ENCODE measurements at regions not wholly inside any gene's neighbourhood (a gene's known extent, or its start where the extent isn't known, plus 50 kb on each side); places are given as distances from the start of the nearest gene placed in this dataset.
"Not testable (repeated sequence)": the region's sequence is repeated elsewhere in the genome, so short reads cannot be mapped to it uniquely, and the experiment has no call there.

DNA sequence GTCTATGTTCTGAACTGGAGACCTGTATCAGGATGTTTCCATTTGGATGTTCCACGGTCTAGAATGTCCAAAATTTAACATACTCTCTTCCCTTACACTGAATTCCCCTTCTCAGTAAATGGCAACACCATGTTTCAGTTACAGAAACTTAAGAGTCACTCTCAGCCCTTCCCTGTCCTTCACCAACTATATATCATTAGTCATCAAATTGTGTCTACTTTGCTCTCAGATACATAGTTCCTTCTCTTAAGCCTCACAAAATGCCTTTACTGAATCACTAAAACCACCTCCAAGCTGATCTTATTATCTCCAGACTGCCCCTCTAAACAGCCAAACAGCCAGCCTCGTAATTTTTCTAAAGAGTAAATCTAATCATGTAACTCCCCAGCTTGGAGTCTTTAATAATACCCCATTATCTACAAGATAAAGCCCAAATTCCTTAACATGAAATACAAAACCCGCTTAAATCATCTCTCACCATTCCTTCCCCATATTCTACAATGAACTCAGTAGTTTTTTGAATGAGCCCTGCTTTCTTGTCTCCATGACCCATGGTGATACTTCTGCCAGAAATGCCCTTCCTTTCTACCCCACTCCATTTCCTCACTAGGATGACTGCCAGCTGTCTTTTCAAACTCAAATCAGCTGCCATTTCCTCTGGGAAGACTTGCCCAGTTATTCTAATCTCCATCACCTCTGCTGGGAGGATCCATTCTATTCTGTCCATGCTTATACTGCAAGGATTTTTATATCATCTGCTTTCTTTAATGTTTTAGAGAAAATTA is 102.7 kb upstream of the ARHGAP42 start:
- peak; percentile 41 for DNase-seq

DNA sequence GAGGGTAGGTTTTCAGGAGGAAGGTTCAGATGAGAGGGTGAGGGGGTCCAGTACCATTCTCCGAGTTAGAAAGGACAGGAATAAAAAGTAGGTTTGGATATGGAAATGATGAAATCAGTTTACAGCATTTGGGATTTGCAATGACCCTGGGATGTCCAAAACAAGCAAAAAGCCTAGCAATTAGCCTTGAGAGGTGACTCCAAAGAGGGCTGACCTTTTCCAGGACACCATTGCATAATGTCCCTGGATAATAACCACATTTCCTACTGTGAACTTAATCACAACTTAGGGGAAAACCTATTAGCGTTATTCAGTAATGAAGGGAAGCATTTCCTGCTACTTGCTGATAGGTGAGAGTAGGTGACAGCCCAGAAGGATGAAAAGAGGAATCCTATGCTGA is 101.4 kb upstream of the ARHGAP42 start:
- no peak for DNase-seq

DNA sequence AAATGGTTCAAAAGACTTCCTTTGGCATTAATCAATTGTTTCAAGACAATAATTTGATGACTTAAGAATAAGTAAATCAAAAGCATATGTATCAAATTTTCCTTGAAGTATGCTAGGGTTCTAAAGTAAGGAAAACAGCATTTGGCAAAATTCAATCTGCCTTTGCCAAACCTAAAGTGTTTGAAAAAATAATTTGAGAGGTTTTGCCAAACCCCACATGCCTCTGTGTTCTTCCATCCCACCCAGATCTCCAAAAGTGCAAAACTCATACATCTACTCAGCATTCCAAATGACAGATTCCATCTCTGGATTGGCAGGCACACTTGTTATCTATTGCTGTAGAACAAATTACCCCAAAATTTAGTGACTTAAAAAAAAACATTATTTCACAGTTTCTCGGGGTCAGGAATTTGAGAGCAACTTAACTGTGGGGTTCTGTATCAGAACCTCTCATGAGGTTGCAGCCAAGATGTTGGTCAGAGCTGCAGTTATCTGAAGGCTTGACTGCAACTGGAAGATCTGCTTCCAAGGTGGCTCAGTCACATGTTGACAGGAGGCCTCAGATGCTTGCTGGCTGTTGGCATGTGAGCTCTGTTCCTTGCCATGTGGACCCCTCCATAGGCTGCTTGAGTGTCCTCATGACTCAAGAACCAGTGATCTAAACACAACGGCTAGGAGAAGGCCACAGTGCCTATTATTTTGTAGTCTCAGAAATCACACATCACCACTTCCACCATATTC is 100.6 kb upstream of the ARHGAP42 start:
- DNase-seq, result no peak

DNA sequence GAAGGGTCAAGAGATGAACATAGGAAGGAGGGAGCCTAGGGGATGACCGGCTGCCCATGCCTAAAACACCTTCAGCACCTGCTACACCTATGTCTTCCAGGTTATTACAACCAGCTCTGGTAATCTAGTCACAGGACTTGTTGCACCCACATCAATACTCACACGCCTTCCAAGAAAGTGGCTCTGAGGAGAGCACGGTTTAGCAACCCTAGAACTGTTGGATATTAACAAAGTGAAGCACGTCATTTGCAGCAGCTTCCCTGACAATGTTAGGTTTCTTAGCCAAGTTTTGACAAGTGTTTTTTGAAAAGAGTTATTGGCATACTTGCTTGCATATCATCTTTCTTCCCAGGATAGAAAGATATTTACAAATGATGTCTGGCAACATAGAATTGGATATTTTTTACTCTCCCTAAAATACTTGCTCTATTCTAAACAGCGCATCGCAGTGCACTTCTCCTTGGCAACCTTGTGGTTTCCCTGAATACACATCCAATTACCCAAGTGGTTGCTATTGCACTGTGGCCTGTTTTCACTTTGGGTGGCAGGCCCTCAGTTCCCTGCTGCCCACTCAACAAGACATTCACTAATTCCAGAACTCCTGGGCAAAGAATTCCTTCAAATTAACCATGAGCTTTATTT is 94.3 kb upstream of the ARHGAP42 start:
- DNase-seq, result no peak

DNA sequence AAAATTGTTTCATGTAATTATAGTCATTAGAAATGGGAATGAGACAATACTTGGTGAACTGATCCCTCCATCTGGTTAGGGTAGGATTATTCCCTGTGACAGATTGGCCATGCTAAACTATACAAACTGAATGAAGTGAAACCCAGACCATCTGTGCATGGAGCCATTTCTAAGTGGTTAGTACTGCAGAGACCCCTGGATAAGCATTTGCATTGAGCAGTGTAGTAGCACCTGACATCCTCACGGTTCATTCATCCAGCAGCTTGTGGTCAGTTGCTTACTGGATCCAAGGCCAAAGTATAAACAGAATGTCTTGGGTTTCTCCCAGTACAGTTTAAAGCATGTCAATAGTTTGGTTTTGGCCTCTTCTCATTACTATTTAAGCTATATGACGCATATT is 93.8 kb upstream of the ARHGAP42 start:
- no peak for DNase-seq

DNA sequence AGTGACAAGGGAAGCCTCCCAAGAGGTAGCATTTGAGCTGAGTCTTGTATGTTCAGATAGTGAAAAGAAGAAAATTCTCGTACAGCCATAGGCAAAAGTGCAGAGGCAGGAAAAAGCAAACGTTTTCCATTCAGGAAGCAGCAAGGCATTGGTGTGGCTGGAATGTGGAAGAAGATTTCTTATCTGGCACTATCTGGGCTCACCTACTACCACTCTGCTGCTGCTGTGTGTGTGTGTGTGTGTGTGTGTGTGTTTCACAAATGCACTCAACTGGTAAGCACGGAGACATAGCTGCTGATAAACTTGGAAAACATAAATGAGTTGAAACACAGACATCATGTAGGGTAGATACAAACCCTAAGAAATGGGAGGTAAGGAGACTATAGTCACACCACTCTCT is 92.8 kb upstream of the ARHGAP42 start:
- DNase-seq, result no peak

DNA sequence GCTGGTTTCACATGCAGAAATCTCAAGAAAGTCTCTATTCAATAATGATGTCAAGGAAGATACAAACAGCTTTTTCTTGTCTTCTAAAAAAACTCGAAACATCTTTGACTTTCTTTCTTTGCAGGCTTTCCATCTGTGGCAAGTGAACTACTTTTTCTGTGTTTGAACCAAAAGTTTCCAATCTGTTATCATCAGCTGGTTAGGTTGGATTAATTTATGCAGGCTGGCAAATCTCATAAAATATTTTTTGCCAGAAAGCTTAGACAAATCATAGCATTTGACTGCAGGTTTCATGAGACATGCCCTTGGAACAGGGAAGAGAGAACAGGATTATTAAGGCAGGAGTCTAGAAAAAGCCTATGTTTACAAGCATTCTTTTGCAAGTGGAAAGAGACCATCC is 86.1 kb upstream of the ARHGAP42 start:
- no peak for DNase-seq

DNA sequence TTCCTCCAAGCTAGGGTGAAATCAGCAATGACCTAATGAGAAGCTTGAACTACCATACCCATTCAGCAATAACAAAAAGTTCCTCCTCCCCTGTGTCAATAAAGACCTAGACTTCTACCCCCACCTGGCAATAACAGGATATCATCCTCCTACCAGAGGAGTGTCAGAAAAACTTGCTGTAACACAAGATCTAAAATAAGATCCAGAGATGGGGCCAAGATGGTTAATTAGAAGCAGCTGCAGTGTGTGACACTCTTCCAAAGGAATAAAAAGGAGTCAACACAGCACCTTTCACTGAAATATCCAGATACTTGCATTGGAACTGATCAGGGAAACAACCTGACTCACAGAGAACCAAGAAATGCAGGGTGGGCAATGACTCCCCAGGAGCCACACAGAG is 84.4 kb upstream of the ARHGAP42 start:
- DNase-seq, result no peak

DNA sequence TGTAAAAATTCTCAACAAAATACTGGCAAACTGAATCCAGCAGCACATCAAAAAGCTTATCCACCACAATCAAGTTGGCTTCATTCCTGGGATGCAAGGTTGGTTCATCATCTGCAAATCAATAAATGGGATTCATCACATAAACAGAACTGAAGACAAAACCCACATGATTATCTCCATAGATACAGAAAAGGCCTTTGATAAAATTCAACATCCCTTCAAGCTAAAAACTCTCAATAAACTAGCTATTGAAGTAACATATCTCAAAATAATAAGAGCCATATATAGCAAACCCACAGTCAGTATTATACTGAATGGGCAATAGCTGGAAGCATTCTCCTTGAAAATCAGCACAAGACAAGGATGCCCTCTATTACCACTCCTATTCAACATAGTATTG is 79.3 kb upstream of the ARHGAP42 start:
- DNase-seq, result not testable (repeated sequence)

DNA sequence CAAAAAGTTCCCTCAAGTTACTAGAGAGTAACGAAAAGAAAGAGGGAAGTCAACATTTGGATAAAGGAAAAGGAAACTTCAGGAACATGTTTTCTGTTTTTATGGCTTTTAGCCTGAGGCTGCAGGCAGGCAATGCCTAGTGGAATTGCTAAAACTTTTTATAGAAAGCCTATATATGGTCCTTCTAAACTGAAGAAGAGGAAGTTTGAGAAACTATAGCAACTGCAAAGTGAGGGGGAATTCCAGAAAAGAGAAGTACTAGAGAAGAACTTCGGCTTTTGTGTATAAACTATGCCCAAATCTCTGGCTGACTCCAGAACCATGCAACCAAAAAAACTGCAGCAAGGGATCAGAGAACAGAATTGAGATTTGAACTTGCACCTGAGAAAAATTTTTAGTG is 74.3 kb upstream of the ARHGAP42 start:
- no peak for DNase-seq

DNA sequence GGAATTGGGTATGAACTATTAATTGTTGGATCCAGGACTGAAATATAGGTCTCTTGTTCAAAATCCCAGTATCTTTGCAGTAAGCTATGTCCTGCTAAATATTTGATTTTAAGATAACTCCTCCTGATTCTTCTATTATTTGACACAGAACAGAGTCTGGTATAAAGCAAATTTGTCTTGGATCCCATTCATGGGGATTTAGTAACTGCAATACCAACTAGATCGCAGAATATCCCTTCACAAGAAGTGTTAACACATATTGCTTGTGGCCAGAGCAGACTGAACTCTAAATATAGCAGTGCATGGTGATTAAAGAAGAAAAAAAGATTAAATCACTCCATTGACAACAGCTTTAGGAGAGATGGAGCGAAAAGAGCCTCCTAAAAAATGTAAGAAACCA is 68.2 kb upstream of the ARHGAP42 start:
- DNase-seq, result peak; percentile 4

DNA sequence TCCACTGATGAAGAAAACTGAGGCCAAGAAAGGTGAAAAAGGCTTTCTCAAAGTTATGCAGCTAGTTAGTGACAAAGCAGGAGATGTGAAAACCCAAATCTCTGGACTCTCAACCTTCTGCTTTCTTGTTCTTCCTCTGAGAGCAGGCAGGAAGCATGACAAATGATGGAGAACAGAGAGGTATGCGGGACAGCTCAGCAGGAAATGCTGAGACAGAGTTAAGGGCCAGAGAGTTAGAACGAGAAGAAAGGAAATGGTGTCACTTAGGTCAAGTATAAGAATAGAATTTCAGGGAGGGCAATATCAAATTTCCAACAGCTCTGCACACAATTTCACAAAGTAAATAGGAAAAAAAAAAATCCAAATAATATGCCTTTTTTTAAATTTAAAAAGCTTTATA is 67.6 kb upstream of the ARHGAP42 start:
- DNase-seq, result peak; percentile 73

DNA sequence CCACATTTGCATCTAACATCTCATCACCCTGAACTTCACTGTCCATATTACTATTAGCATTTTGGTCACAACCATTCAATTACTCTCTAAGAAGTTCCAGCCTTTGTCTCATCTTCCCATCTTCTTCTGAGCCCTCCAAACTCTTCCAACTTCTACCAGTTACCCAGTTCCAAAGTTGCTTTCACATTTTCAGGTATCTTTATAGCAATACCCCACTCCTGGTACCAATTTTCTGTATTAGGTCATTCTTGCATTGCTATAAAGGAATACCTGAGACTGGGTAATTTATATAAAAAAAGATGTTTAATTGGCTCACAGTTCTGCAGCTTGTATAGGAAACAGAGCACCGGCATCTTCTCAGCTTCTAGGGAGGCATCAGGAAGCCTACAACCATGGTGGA is 64.7 kb upstream of the ARHGAP42 start:
- DNase-seq, result no peak

DNA sequence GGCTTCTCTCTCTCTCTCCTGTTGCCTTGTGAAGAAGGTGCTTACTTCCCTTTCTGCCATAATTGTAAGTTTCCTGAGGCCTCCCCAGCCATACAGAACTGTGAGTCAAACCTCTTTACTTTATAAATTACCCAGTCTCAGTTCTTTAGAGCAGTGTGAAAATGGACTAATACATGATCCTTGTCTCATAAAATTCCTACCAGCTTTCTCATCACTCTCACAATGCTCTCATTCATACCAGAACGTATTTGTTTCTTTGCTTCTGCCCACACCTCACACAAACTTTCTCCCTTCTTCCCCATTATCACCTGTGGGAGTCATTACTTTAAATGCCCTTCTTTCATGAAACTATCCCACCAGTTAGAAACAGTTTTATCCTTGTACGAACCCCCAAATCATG is 62.7 kb upstream of the ARHGAP42 start:
- DNase-seq, result no peak

DNA sequence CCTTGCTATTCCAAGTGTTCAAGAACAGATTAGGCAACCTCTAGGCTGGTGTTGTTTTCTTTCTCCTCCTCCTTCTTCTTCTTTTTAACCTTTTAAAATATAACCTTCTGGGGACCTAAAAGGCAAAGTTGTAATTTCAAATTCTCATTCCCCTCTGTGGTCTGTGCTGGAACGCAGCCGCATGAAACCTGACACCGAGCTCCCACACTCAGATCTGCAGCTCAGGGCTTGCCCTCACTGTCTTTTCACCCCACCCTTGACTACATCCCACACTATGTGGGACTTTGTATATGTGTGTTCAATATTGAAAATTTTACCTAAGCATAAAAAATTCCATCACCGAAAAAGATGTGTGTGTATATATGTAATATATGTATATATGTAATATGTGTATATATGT is 62.0 kb upstream of the ARHGAP42 start:
- DNase-seq, result no peak

DNA sequence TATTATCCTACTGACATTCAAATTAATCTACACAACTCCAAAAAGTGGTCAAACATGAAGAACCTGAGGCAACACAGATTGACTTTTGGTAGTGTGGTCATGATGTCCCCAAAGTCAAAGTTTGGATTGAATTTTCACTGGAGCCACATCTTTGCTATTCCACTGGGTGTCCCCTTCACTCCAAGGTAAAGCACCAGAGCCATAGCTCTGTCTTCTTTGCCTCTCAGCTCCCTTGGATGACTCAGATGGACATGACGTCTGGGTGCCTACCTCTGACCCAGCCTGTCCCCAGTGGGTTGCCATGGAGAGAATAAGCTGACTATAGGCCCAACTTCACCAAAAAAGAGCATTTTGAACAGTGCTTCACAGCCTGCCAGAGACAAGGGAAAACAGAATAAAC is 57.4 kb upstream of the ARHGAP42 start:
- DNase-seq, result no peak

DNA sequence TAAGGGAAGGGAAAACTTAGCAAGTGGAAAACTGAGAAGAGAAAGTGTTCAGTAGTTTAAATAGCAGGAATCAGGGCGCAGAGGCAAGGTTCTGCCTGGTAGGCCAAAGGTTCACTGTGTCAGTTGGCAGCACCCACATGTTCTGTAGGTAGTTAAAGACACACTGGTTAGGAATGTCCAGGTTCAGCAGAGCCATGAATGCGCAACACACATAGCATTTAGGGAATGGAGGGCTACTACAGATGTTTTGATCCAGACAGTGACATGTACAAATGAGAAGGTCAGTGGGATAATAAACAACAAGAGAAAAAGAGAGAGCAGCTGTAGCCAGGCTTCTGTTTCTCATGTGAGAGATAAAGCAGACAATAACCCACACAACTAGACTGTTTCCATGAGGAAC is 56.2 kb upstream of the ARHGAP42 start:
- peak; percentile 14 for DNase-seq

DNA sequence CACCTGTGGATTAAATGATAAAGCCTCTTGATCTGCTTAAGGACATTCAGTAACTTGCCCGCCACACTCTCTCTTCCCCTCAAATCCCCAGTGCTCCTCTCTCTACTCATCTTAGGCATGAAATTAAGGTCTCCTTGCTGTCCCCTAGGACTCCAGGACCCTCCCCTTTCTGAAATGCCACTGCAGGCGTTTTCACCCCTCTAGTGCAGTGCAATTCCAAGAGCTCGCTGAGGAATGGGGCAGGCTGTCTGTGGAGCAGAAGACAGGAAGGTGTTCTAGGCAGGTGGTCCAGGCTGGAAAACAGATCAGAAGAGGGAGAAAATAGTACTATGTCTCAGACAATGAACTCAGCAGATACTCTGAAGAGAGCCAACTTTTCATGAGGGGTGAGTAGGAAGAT is 55.8 kb upstream of the ARHGAP42 start:
- DNase-seq, result no peak

DNA sequence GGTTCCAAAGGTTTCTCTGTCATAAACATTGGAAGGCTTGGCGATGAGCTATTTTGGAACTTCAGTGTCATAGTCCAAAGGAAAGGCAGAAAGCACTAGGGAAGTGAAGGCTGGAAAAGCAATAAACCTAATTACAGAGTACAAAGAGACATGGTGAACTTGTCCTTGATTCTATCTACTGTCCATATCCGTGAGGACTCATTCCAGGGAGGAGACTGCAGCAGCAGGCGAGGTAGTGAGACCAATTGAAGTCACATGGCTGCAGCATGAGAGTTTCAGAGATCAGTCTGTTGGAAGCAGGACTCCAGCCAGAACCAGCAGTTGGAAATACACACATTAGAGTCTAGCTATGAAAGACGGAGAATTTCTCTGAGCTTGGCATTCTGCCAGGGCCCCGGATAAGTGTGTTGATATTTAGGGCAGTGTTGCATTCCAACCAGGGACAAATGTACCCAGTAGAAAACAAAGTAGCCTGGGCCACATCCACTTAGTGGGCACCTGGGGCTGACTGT is 54.1 kb upstream of the ARHGAP42 start:
- peak; percentile 45 for DNase-seq

DNA sequence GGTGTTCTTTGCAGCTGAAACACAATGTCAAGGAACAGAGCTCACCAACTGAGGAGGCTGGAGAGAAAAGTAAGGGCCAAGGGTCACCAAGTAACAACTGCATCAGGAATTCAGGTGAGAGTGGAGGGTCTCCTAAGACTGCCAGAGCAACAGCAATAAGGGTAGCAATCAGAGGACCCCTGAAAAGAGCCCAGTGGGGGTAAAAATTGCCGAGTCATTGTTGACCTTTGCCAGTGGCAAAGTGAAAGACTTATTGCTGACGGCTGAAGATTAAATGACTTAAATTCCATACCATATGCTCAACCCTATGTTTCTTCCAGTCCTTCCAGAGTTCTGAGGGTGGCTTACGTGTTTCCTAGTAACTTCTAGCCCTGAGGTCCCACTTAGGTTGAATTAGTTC is 51.9 kb upstream of the ARHGAP42 start:
- DNase-seq, result no peak

DNA sequence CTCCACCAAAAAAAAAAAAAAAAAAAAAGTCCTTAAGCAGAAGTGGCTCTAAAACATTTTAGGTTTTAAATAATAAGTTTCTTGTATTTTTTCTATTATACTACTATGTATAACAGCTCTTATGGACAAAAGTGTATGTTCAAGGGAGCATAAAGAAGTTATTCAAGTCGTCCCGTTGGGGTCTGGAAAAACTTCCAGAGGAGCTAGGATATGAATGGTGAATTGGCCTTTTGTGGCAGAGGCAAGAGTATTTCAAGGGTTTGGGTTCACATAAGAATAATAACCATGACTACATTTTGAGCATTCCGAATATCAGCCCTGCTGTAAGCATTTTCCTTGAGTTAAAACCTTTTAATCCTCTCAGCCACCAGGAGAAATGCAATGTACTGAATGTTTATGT is 50.6 kb upstream of the ARHGAP42 start:
- no peak for DNase-seq

Data from dermis blood vessel endothelial cell (primary cell).